ENCODE measurements at regions not wholly inside any gene's neighbourhood (a gene's known extent, or its start where the extent isn't known, plus 50 kb on each side); places are given as distances from the start of the nearest gene placed in this dataset.

DNA sequence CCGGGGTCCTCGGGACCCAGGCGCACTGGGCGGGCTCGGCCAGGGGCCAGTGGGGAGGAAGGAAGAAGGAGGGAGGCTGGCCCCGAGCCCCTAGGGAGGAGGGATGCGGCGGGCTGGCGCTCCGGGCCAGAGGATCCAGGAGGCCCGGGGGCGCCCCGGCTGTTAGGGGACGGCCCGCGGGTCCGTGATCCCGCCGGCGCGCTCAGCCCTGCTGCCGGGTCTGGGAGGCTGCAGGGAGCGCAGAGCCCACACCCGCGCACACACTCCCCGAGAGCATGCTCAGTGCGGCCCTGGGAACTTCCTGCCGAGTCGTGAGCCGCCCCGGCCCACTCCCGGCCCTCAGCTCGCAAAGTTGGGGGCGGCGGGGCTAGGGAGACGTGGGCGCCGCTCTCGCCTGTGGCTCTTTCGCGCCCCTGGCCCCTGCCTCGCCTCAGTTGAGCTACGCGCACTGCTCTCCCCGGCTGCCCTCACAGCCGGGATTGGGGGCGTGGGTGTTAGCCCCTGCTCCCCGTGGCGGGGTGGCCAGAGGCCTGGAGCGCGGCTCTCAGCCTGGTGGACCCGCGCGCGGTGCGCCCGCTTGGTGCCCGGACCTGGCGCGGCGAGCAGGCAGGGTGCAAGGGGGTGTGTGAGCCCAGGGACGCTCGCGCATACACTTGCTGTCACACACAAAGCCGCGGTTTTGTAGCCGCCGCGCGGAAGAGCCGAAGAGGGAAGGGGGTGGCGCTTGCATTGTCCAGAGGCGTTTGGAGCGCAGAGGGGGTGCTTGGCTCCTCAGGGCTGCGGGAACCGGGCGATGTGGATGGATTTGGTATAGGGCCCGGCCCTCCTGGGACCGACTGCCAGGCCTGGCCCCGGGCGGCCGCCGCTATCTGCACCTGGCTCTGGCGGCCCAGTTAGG lies 132.9 kb upstream of the MGAT5 start:
- Mint-ChIP-seq H3K27me3 (no peaks in the 10 kb centered on the region), H3K4me3 (peak overlapping the region; percentile 93), H3K4me1 (ENCODE audit: low read depth) (peaks cover 62% of the 10 kb centered on the region), H3K9me3 (no peaks in the 10 kb centered on the region), H3K27ac (no peak overlapping the region), H3K36me3 (ENCODE audit: low read depth) (no peaks in the 10 kb centered on the region)

DNA sequence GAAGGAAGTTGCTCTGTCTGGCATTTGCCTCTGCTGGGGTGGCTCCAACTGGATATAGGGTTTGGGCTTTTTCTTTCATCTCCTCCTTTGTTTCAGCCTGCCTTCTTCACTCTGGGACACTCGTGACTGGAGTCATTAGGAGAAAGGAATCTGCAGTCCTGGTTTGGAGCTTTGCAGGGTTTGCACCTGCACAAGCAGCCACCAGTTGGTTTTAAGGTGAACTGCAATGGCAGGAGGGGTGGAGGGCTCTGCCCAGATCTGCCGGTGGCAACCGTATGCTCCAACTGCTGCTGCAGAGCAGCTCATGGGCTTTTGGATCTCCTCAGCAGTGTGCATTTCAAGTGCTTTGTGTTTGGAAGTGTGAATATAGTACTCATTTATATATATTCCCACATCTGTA lies 131.3 kb upstream of the MGAT5 start:
- Mint-ChIP-seq H3K9me3 (no peaks in the 10 kb centered on the region), H3K4me3 (peak overlapping the region; percentile 62), H3K36me3 (ENCODE audit: low read depth) (no peaks in the 10 kb centered on the region), H3K4me1 (ENCODE audit: low read depth) (peaks cover 78% of the 10 kb centered on the region), H3K27me3 (no peaks in the 10 kb centered on the region), H3K27ac (no peak overlapping the region)

DNA sequence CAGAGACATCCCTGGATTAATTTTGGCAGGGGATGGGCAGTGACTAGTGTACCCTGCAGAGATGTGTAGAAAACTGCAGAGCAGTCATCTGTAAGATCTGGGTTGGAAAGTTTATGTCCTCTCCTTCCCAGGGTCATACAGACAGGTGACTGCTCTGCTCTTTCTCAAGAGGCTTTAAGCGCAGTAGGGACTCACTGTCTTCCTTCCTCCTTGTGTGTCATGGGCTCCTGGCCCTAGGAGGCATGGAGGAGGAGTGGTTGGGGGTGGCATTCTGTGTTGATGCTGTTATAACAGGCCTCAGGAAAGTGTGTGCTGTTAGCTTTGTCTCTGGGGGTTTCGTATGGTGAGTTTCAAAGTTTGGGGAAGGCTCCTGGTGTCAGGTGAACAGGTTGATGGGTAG lies 130.5 kb upstream of the MGAT5 start:
- Mint-ChIP-seq H3K27ac (no peak overlapping the region), H3K4me3 (no peak overlapping the region), H3K4me1 (ENCODE audit: low read depth) (peaks cover 83% of the 10 kb centered on the region)

DNA sequence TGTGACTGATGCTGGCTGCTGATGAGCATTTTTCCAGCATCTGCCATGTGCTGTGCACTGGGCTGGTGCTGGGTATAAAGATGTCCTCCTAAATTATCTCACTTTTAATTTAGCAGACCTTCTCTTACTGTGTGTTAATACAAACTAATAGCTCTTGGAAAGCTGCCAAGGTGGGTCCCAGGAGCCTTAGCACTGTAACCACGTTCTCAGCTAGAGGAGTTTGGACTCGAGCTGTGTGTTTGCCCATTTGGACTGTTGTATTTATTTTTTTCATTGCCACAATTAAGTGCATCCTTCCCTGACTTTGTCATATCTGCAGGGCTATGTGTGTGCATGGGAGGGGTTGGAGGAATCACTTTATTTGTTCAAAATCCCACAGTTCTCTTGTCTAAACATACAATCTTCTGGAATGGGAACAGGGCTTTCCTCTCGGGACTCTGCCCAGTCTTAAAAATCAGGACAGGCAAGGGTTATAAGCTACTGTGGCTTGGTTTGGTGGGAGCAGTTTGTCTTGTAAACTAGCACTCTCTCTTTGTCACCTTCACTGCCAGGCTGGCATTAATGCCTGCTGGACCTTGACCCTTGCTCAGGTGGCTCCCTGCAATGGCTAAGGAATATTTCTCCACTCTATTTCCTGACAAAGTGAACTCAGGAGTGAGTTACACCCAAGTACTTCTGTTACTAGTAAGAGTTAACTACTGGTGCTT lies 129.7 kb upstream of the MGAT5 start:
- H3K27ac Mint-ChIP-seq: no peak overlapping the region
- H3K4me3 Mint-ChIP-seq: no peak overlapping the region
- H3K27me3 Mint-ChIP-seq: no peaks in the 10 kb centered on the region
- no peaks in the 10 kb centered on the region for H3K36me3 Mint-ChIP-seq (ENCODE audit: low read depth)
- H3K4me1 Mint-ChIP-seq (ENCODE audit: low read depth): peaks cover 83% of the 10 kb centered on the region
- no peaks in the 10 kb centered on the region for H3K9me3 Mint-ChIP-seq

More for the DNA sequence above, 130.5 kb upstream of the MGAT5 start:
- Mint-ChIP-seq H3K9me3 (no peaks in the 10 kb centered on the region), H3K27me3 (no peaks in the 10 kb centered on the region), H3K36me3 (ENCODE audit: low read depth) (no peaks in the 10 kb centered on the region)

DNA sequence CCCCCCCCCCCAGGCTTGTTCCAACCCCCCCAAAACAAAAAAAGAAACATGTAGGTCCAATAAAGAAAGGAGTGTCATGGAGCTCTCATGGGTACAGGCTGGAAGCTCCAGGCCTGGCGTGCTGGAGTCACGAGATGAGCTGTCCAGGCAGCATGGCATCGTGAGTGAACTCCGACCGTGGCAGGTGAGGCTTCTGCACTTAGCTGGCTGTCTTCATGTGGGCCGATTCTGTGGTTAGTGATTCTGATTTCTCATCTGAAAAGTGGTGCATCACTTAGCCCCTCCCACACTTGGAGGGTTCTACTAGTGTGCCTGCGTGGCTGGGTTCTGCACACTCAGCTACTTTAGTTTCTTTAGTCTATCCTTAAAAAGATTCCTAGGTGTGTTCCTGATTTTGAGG lies 126.4 kb upstream of the MGAT5 start:
- Mint-ChIP-seq H3K36me3 (ENCODE audit: low read depth) (peaks cover 22% of the 10 kb centered on the region), H3K4me1 (ENCODE audit: low read depth) (peaks cover 87% of the 10 kb centered on the region), H3K27me3 (no peaks in the 10 kb centered on the region), H3K27ac (no peak overlapping the region), H3K9me3 (no peaks in the 10 kb centered on the region), H3K4me3 (peak overlapping the region; percentile 9)

DNA sequence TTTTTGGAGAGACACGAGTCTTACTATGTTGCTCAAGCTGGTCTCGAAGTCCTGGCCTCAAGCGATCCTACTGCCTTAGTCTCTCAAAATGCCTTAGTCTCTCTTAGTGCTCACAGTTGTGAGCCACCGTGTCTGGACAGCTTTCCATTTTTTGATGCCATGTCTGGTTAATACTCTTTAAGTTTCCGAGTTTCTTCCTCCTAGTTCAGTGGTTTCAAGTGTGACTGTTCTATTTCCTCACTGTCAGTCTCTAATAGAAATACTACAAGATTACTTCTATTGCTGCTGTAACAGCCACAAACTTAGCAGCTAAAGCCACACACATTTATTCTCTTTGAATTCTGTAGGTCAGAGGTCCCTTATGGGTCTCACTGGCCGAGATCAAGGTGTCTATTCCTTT lies 125.1 kb upstream of the MGAT5 start:
- no peak overlapping the region for H3K27ac Mint-ChIP-seq
- peaks cover 82% of the 10 kb centered on the region for H3K4me1 Mint-ChIP-seq (ENCODE audit: low read depth)
- no peak overlapping the region for H3K4me3 Mint-ChIP-seq
- H3K36me3 Mint-ChIP-seq (ENCODE audit: low read depth): peaks cover 31% of the 10 kb centered on the region
- no peaks in the 10 kb centered on the region for H3K9me3 Mint-ChIP-seq
- H3K27me3 Mint-ChIP-seq: no peaks in the 10 kb centered on the region

DNA sequence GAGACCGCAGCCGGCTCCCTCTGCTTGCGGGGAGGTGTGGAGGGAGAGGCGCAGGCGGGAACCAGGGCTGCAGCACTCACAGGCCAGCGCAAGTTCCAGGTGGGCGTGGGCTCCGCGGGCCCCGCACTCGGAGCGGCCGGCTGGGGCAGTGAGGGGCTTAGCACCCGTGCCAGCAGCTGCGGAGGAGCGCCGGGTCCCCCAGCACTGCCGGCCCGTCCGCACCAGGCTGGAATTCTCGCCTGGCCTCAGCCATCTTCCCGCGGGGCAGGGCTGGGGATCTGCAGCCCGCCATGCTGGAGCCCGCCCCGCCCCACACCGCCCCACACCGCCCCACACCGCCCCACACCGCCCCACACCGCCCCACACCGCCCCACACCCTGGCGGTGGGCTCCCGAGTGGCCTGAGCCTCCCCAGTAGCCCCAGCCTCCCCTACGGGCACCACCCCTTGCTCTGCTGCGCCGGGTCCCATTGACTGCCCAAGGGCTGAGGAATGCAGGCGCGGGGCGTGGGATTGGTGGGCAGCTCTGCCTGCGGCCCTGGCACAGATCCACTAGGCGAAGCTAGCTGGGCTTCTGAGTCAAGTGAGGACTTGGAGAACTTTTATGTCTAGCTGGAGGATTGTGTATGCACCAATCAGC lies 123.9 kb upstream of the MGAT5 start:
- no peaks in the 10 kb centered on the region for H3K27me3 Mint-ChIP-seq
- peaks cover 31% of the 10 kb centered on the region for H3K36me3 Mint-ChIP-seq (ENCODE audit: low read depth)
- no peaks in the 10 kb centered on the region for H3K9me3 Mint-ChIP-seq
- peaks cover 77% of the 10 kb centered on the region for H3K4me1 Mint-ChIP-seq (ENCODE audit: low read depth)
- no peak overlapping the region for H3K4me3 Mint-ChIP-seq
- no peak overlapping the region for H3K27ac Mint-ChIP-seq

DNA sequence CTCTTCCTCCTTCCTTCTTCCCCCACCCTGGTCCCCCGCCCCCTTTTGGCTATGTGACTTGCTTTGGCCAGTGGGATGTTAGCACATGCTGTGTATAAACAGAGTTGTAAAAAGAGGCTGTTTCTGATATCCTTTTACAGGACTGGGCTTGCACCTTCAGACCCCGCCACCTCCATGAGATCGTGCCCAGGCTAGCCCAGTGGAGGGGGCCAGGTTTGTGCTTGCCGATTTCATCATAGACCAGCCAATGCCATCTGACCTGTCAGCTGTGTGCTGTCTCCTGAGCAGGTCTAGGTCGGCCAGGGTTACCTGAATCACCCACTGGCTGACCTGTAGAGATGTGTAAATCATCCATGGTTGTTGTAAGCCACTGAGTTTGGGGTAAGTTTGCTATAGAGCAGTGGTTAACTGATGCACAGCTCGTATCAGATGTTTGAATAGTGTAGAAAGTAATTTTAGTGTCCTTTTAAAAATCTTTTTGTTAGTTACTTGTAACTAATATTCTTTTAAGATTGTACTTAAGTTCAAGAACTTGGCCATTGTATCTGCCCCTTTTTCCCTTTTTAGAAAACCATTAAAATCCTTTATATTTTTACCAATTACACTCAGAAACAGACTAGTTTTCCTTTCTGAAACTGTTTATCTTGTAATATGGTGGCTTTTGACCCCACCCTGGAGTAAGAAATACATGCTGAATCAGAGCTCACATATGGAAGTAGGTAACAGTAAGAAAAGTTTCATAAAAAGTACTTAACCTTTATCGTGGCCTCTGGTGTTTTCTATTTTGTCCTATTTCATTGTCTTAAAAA lies 122.0 kb upstream of the MGAT5 start:
- H3K9me3 Mint-ChIP-seq: no peaks in the 10 kb centered on the region
- H3K27ac Mint-ChIP-seq: no peak overlapping the region
- H3K4me3 Mint-ChIP-seq: no peak overlapping the region
- peaks cover 35% of the 10 kb centered on the region for H3K36me3 Mint-ChIP-seq (ENCODE audit: low read depth)
- H3K27me3 Mint-ChIP-seq: no peaks in the 10 kb centered on the region
- peaks cover 73% of the 10 kb centered on the region for H3K4me1 Mint-ChIP-seq (ENCODE audit: low read depth)

DNA sequence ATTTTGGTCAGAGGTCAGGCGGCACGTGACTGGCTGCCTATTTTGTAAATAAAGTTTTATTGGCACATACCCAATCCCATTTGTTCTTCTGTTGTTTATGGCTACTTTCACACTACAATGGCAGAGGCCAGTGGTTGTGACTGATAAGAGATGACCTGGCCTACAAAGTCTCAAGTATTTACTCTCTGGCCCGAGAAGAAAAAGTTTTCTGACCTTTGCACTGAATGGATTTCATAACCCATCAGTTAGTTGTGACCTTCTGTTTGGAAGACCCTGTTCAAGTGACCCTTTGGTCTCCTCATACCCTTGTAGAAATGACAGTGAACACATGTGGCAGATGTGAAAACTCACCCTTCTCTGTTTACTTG lies 121.4 kb upstream of the MGAT5 start:
- Mint-ChIP-seq H3K4me1 (ENCODE audit: low read depth) (peaks cover 73% of the 10 kb centered on the region), H3K4me3 (no peak overlapping the region)

DNA sequence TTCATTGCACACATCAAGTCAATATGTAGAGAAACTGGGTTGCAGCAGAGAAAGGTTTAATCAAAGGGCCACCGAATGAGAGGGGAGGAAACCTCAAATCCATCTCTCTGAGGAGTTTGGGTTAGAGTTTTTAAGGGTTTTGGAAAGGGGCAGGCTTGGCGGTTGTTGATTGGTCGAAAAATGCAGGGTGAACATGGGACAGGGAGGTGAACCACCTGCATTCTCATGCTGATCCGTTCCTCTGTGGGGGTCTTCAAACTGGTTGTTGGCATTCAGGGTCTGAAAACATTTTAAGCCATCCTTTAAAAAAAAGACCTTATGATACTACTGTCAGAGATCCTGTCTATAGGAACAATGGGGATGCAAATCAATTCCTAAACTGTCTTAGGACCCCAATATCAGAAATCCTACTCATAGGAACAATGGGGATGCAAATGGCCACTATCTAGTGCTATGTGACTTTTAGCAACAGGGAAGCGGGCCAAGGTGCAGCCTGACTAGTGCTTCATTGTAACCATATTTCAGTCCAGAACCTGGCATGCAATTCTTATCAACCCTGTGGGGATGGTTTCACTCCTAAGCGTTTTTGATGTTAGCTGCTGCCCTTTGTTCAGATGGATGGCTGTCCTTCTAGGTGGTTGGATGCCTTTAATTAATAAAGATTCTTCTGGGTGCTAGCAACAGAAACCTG lies 120.1 kb upstream of the MGAT5 start:
- Mint-ChIP-seq H3K27me3 (no peaks in the 10 kb centered on the region), H3K4me1 (ENCODE audit: low read depth) (peaks cover 73% of the 10 kb centered on the region), H3K36me3 (ENCODE audit: low read depth) (peaks cover 35% of the 10 kb centered on the region), H3K9me3 (no peaks in the 10 kb centered on the region), H3K4me3 (no peak overlapping the region), H3K27ac (no peak overlapping the region)

More for the DNA sequence above, 121.4 kb upstream of the MGAT5 start:
- H3K36me3 Mint-ChIP-seq (ENCODE audit: low read depth): peaks cover 35% of the 10 kb centered on the region
- H3K27me3 Mint-ChIP-seq: no peaks in the 10 kb centered on the region
- no peak overlapping the region for H3K27ac Mint-ChIP-seq
- H3K9me3 Mint-ChIP-seq: no peaks in the 10 kb centered on the region

DNA sequence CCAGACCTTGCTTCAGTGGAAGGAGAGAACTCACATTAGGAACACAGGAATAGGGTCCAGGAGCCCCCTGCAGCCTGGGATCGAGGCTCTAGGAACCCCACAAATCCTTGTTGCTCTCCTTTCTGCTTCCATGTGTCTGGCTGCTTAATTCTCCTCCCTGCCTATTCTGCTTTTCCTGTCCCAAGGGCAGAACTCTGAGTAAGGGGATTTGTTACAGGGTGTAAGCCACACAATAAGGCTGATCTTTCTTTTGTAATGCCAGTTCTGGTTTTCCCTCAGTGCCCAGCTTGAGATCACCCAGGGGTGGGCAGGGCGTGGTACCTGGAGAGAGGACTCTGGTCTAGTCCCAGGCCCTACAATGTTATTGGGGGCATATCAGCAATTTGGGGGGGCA lies 119.6 kb upstream of the MGAT5 start:
- Mint-ChIP-seq H3K9me3 (no peaks in the 10 kb centered on the region), H3K4me3 (no peak overlapping the region), H3K36me3 (ENCODE audit: low read depth) (peaks cover 35% of the 10 kb centered on the region), H3K4me1 (ENCODE audit: low read depth) (peaks cover 72% of the 10 kb centered on the region), H3K27me3 (no peaks in the 10 kb centered on the region), H3K27ac (peak overlapping the region; percentile 21)

DNA sequence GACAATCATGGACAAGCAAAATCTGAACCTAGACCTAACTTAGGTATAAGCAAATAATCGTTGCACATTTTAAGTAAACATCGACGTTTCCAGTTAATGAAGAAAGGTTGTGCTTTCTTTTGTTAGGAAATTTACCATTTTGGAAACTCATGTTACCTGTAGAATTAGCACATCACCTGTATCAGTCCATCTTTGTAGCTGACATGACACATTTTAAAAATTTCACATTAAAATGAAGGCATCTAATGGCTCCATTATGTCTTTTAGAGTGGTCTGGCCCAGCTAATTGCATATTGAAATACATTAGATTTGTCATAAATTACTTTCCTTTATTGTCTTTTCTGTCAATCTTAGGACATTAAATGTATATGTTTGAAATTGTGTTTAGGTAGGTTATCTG lies 119.0 kb upstream of the MGAT5 start:
- Mint-ChIP-seq H3K4me1 (ENCODE audit: low read depth) (peaks cover 75% of the 10 kb centered on the region), H3K36me3 (ENCODE audit: low read depth) (peaks cover 35% of the 10 kb centered on the region), H3K4me3 (no peak overlapping the region), H3K27ac (no peak overlapping the region), H3K9me3 (no peaks in the 10 kb centered on the region), H3K27me3 (no peaks in the 10 kb centered on the region)

DNA sequence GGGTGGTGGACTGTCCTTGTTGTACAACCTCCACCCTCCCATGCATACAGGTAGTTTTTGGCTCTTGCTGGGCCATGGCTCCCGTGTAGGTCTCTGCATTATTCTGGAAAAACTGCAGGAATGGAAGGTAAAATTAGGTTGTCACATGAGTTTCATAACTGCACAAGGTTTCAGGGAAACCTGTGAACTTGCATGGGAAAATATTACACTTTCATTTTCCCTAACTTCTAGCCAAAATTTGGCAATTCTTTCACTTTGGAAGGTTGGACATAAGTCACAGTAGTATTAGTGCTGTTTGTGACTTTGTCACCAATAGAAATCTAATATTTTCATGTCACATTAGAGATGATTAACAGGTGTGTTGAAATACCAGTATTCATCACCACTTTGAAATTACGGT lies 118.1 kb upstream of the MGAT5 start:
- no peaks in the 10 kb centered on the region for H3K27me3 Mint-ChIP-seq
- H3K4me3 Mint-ChIP-seq: no peak overlapping the region
- peaks cover 33% of the 10 kb centered on the region for H3K36me3 Mint-ChIP-seq (ENCODE audit: low read depth)
- H3K27ac Mint-ChIP-seq: peak overlapping the region; percentile 63
- peaks cover 81% of the 10 kb centered on the region for H3K4me1 Mint-ChIP-seq (ENCODE audit: low read depth)
- H3K9me3 Mint-ChIP-seq: no peaks in the 10 kb centered on the region

DNA sequence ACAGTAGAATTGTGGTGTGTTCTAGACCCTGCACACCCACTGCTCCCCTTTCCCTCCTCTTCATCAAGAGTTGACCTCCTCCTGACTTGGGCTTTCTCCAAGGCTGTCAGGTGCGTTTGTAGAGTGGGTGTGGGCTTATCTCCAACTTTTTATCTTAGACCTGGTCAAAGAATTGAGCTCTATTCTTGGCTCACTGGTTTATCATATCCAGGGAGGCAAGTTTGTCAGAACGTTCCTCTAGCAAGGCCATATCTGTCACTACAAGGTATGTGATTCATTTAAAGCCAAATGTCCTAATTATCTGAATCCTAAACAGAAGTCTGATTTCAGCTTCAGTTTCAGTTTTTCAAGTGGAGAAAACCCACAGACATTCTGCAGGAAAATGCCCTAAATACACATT lies 117.1 kb upstream of the MGAT5 start:
- peaks cover 84% of the 10 kb centered on the region for H3K4me1 Mint-ChIP-seq (ENCODE audit: low read depth)
- peaks cover 33% of the 10 kb centered on the region for H3K36me3 Mint-ChIP-seq (ENCODE audit: low read depth)
- H3K4me3 Mint-ChIP-seq: peak overlapping the region; percentile 40
- peak overlapping the region; percentile 71 for H3K27ac Mint-ChIP-seq
- H3K27me3 Mint-ChIP-seq: no peaks in the 10 kb centered on the region
- H3K9me3 Mint-ChIP-seq: no peaks in the 10 kb centered on the region
